Ishikawa (cell line): ENCODE measurements at regions not wholly inside any gene's neighbourhood (a gene's known extent, or its start where the extent isn't known, plus 50 kb on each side); places are given as distances from the start of the nearest gene placed in this dataset.

Source experiments
- CEBPB ChIP-seq: IDR thresholded peaks from 2 replicates; pipeline ENCODE4 v1.6.1; 2012
- RAD21 ChIP-seq: IDR thresholded peaks from 2 replicates; pipeline ENCODE4 v1.6.1; 2012; ENCODE audit warnings: low read depth
- TAF1 ChIP-seq: IDR thresholded peaks from 2 replicates; pipeline ENCODE4 v1.6.1; 2012; ENCODE audit warnings: low read depth, mild to moderate bottlenecking
- TEAD4 ChIP-seq: IDR thresholded peaks from 2 replicates; pipeline ENCODE4 v1.6.1; 2012
- ZBTB7A ChIP-seq: IDR thresholded peaks from 2 replicates; pipeline ENCODE4 v1.6.1; 2012; ENCODE audit warnings: low read depth

DNA sequence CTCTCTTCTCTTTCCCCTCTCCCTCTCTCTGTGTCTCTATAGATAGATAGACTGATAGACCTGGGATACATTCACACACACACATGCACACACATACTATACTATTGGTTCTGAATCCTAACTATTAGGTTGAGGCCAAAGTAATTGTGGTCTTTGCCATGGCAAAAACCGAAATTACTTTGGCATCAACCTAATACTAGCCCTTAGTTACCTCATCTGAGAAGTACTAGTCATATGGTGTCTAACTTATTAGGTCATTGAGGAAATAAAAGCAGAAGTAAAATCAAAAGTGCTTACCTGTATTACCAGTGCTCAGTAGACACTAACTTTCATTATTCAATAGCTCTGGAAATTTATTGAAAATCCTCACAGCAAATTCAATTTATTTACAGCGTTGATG, 451.5 kb downstream of the EPHA4 start:
- TF ChIP-seq RAD21 (no peak), CEBPB (no peak), ZBTB7A (no peak), TEAD4 (no peak), TAF1 (no peak)
